ENCODE measurements at regions not wholly inside any gene's neighbourhood (a gene's known extent, or its start where the extent isn't known, plus 50 kb on each side); places are given as distances from the start of the nearest gene placed in this dataset.

DNA sequence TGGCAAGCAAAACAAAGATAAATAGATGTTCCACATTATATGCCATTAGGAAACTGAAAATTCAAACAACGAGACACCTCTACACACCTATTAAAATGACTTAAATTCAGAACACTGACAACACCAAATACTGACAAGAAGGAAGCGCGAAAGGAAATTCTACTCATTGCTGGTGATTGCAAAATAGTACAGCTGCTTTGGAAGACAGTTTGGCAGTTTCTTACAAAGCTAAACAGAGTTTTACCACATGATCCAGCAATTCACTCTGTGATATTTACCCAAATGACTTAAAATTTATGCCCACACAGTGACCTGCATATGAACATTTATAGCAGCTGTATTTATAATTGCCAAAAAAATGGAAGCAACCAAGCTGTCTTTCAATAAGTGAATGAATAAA, 232.6 kb downstream of the CASP12 start:
- TF ChIP-seq ZNF274 (IDR thresholded peaks at IDR 0.05; ENCODE audit: low read depth, low read length) = no peak
- TF ChIP-seq YY1 (IDR thresholded peaks at IDR 0.05; ENCODE audit: insufficient read depth, insufficient read length) = no peak
